ENCODE measurements at regions not wholly inside any gene's neighbourhood (a gene's known extent, or its start where the extent isn't known, plus 50 kb on each side); places are given as distances from the start of the nearest gene placed in this dataset.

- no peak for TF ChIP-seq EP300 (IDR thresholded peaks at IDR 0.05)
- TF ChIP-seq POLR2A (IDR thresholded peaks at IDR 0.05) = no peak
Observed at GRCh38 chr2:225190987-225191386, 148.7 kb upstream of the DOCK10 start.

Data from ovary (tissue), 1 donor.